Upper lobe of left lung (tissue), 4 donors: ENCODE measurements at regions not wholly inside any gene's neighbourhood (a gene's known extent, or its start where the extent isn't known, plus 50 kb on each side); places are given as distances from the start of the nearest gene placed in this dataset.

Experiments used
- CTCF ChIP-seq, 6 experiments: fragments of 450-650 bp in 4 of 6; fragments of 200-600 bp in 2 of 6; sonication (generic) in 2 of 6; IDR thresholded peaks; one replicate each; pipeline ENCODE4 v1.5.1; 2016 to 2019; ENCODE audit warnings: antibody characterized with exemption in 6 of 6
- POLR2A ChIP-seq, 4 donors: fragments of 450-650 bp; IDR thresholded peaks; one replicate each; pipeline ENCODE4 v1.5.1; 2016 to 2017; ENCODE audit warnings: antibody characterized with exemption in 4 of 4, mild to moderate bottlenecking in 2 of 4
- POLR2AphosphoS5 ChIP-seq, 2 donors: sonication (generic); formaldehyde crosslinking; IDR thresholded peaks; one replicate each; pipeline ENCODE4 v1.5.1; 2017; ENCODE audit warnings: antibody characterized with exemption in 2 of 2

GRCh38 chr11:122028545-122028944, 87.5 kb downstream of the BLID start:
- TF ChIP-seq CTCF (IDR thresholded peaks at IDR 0.05) (no peak), POLR2AphosphoS5 (IDR thresholded peaks at IDR 0.05) (no peak), POLR2A (IDR thresholded peaks at IDR 0.05) (no peak)
